ENCODE measurements at regions not wholly inside any gene's neighbourhood (a gene's known extent, or its start where the extent isn't known, plus 50 kb on each side); places are given as distances from the start of the nearest gene placed in this dataset.

- FAIRE-seq (no peak), DNase-seq (ENCODE audit: low read depth, low spot score) (peak; percentile 7)
- Histone ChIP-seq H3K9me1 (ENCODE audit: control insufficient read depth, extremely low read depth, insufficient read depth, low read length) (no peaks in the 10 kb centered on the region), H2AFZ (ENCODE audit: control insufficient read depth, low read length) (peak overlapping the region; percentile 42), H3K9ac (ENCODE audit: control insufficient read depth, extremely low read depth, insufficient read depth, low read length) (no peak overlapping the region), H3K9me3 (ENCODE audit: control insufficient read depth, low read depth, low read length) (no peaks in the 10 kb centered on the region), H3K27me3 (ENCODE audit: control insufficient read depth, extremely low read depth, insufficient read depth, low read length) (no peaks in the 10 kb centered on the region), H3K27ac (ENCODE audit: control insufficient read depth, insufficient read depth, low read length) (no peak overlapping the region), H3K4me1 (ENCODE audit: control insufficient read depth, extremely low read depth, insufficient read depth, low read length) (no peaks in the 10 kb centered on the region), H3K4me2 (ENCODE audit: control insufficient read depth, extremely low read depth, insufficient read depth, low read depth, low read length) (peak overlapping the region; percentile 81), H3K4me3 (ENCODE audit: control insufficient read depth in 2 of 3, extremely low read depth in 1 of 3, insufficient read depth in 2 of 3, low read depth in 1 of 3, low read length in 3 of 3) (peak overlapping the region; percentile 9 to 47 (median 26)), H4K20me1 (ENCODE audit: control insufficient read depth, extremely low read depth, insufficient read depth, low read length) (no peaks in the 10 kb centered on the region), H3K79me2 (ENCODE audit: control insufficient read depth, insufficient read depth, low read length) (no peaks in the 10 kb centered on the region), H3K36me3 (ENCODE audit: control insufficient read depth in 2 of 2, extremely low read depth in 1 of 2, insufficient read depth in 2 of 2, low read length in 2 of 2) (no peaks in the 10 kb centered on the region)
- dilution Hi-C loops (cut with MboI; ENCODE audit: extremely low pct_ligation_motif_present, low sequenced_read_pairs), result no loop called here
- TF ChIP-seq, protein P1, sequence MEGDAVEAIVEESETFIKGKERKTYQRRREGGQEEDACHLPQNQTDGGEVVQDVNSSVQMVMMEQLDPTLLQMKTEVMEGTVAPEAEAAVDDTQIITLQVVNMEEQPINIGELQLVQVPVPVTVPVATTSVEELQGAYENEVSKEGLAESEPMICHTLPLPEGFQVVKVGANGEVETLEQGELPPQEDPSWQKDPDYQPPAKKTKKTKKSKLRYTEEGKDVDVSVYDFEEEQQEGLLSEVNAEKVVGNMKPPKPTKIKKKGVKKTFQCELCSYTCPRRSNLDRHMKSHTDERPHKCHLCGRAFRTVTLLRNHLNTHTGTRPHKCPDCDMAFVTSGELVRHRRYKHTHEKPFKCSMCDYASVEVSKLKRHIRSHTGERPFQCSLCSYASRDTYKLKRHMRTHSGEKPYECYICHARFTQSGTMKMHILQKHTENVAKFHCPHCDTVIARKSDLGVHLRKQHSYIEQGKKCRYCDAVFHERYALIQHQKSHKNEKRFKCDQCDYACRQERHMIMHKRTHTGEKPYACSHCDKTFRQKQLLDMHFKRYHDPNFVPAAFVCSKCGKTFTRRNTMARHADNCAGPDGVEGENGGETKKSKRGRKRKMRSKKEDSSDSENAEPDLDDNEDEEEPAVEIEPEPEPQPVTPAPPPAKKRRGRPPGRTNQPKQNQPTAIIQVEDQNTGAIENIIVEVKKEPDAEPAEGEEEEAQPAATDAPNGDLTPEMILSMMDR (optimal IDR thresholded peaks at IDR 0.05 in 1 of 3, IDR thresholded peaks at IDR 0.05 in 1 of 3, conservative IDR thresholded peaks at IDR 0.05 in 1 of 3; ENCODE audit: extremely low read depth in 1 of 3, insufficient read depth in 2 of 3, low read length in 3 of 3), result no peak
- no peak for TF ChIP-seq EZH2 (IDR thresholded peaks at IDR 0.05; ENCODE audit: low read length)
Observed at GRCh38 chr19:21604951-21605476, 99.6 kb downstream of the ZNF429 start.

All from keratinocyte (primary cell).